ENCODE measurements at regions not wholly inside any gene's neighbourhood (a gene's known extent, or its start where the extent isn't known, plus 50 kb on each side); places are given as distances from the start of the nearest gene placed in this dataset.
"Not testable (repeated sequence)": the region's sequence is repeated elsewhere in the genome, so short reads cannot be mapped to it uniquely, and the experiment has no call there.

GRCh38 chr5:99035942-99036341 lies 107.1 kb upstream of the CHD1 start:
- DNase-seq (ENCODE audit: extremely low read depth, low read depth): no peak
- TF ChIP-seq CTCF (IDR thresholded peaks at IDR 0.05; ENCODE audit: low read depth, low read length): no peak

- no peak for TF ChIP-seq CTCF (IDR thresholded peaks at IDR 0.05; ENCODE audit: low read depth, low read length)
- DNase-seq (ENCODE audit: extremely low read depth, low read depth): no peak
These were observed 105.5 kb upstream of the CHD1 start for GRCh38 chr5:99034336-99034735.

GRCh38 chr5:99033014-99033900 lies 104.5 kb upstream of the CHD1 start:
- no peak for TF ChIP-seq CTCF (IDR thresholded peaks at IDR 0.05; ENCODE audit: low read depth, low read length)
- DNase-seq (ENCODE audit: extremely low read depth, low read depth): no peak

- DNase-seq (ENCODE audit: extremely low read depth, low read depth): peak; percentile 56
- TF ChIP-seq CTCF (IDR thresholded peaks at IDR 0.05; ENCODE audit: low read depth, low read length): peak; percentile 89
These were observed 103.6 kb upstream of the CHD1 start for GRCh38 chr5:99032234-99033013.

- DNase-seq (ENCODE audit: extremely low read depth, low read depth): no peak
- TF ChIP-seq CTCF (IDR thresholded peaks at IDR 0.05; ENCODE audit: low read depth, low read length): no peak
These were observed 102.2 kb upstream of the CHD1 start for GRCh38 chr5:99030906-99031440.

GRCh38 chr5:99029172-99029571 lies 100.4 kb upstream of the CHD1 start:
- TF ChIP-seq CTCF (IDR thresholded peaks at IDR 0.05; ENCODE audit: low read depth, low read length): no peak
- DNase-seq (ENCODE audit: extremely low read depth, low read depth): no peak

- DNase-seq (ENCODE audit: extremely low read depth, low read depth): not testable (repeated sequence)
These were observed 99.4 kb upstream of the CHD1 start for GRCh38 chr5:99028170-99028569.

Data from AG09319 (cell line).